Globus pallidus (tissue), 1 donor: ENCODE measurements at regions not wholly inside any gene's neighbourhood (a gene's known extent, or its start where the extent isn't known, plus 50 kb on each side); places are given as distances from the start of the nearest gene placed in this dataset.
"Not testable (repeated sequence)": the region's sequence is repeated elsewhere in the genome, so short reads cannot be mapped to it uniquely, and the experiment has no call there.

Experiments used
- DNase-seq: peaks from one replicate; pipeline ENCODE4 v3.0.0-alpha.2; 2015; ENCODE audit warnings: low spot score

- DNase-seq = no peak
Measured at GRCh38 chr20:43837856-43838702, 76.6 kb upstream of the TOX2 start.

- DNase-seq = no peak
Measured at GRCh38 chr20:43836790-43837189, 77.9 kb upstream of the TOX2 start.

- no peak for DNase-seq
Measured at GRCh38 chr20:43835944-43836508, 78.6 kb upstream of the TOX2 start.

- no peak for DNase-seq
Measured at GRCh38 chr20:43833511-43834395, 80.9 kb upstream of the TOX2 start.

- DNase-seq = no peak
Measured at GRCh38 chr20:43832961-43833360, 81.7 kb upstream of the TOX2 start.

- DNase-seq = no peak
Measured at GRCh38 chr20:43832096-43832816, 82.4 kb upstream of the TOX2 start.

- no peak for DNase-seq
Measured at GRCh38 chr20:43831481-43832065, 83.1 kb upstream of the TOX2 start.

GRCh38 chr20:43830883-43831282, 83.8 kb upstream of the TOX2 start:
- no peak for DNase-seq

- DNase-seq = no peak
Measured at GRCh38 chr20:43829951-43830690, 84.5 kb upstream of the TOX2 start.

GRCh38 chr20:43827940-43828562, 86.6 kb upstream of the TOX2 start:
- DNase-seq = no peak

GRCh38 chr20:43826943-43827342, 87.7 kb upstream of the TOX2 start:
- DNase-seq = not testable (repeated sequence)

- no peak for DNase-seq
Measured at GRCh38 chr20:43825581-43825980, 89.1 kb upstream of the TOX2 start.

- DNase-seq = no peak
Measured at GRCh38 chr20:43825051-43825402, 89.6 kb upstream of the TOX2 start.

GRCh38 chr20:43824309-43825050, 90.2 kb upstream of the TOX2 start:
- no peak for DNase-seq

- DNase-seq = no peak
Measured at GRCh38 chr20:43821795-43822194, 92.9 kb upstream of the TOX2 start.

- no peak for DNase-seq
Measured at GRCh38 chr20:43820731-43821330, 93.8 kb upstream of the TOX2 start.

- no peak for DNase-seq
Measured at GRCh38 chr20:43812216-43812615, 85.4 kb upstream of the GTSF1L start.

- DNase-seq = no peak
Measured at GRCh38 chr20:43809206-43809819, 82.5 kb upstream of the GTSF1L start.

- no peak for DNase-seq
Measured at GRCh38 chr20:43804781-43805180, 78.0 kb upstream of the GTSF1L start.
